ENCODE measurements at regions not wholly inside any gene's neighbourhood (a gene's known extent, or its start where the extent isn't known, plus 50 kb on each side); places are given as distances from the start of the nearest gene placed in this dataset.

DNA sequence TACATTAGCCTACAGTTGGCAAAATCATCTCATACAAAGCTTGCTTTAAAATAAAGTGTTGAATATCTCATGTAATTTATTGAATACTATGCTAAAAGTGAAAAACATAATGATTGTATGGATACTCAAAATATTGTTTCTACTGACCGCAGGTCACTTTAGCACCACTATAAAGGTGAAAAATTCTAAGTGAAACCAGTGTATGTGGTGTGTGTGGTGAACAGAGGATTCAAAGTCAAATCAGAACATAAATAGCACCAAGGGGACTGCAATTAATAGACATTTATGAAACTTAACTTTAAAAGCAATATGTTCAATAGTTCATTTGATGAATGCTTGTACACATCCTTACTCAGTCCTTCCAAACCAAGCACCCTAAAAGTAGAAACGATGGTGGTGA, 145.8 kb downstream of the AKAIN1 start:
- Histone ChIP-seq H3K36me3 (no peaks in the 10 kb centered on the region), H3K9me3 (no peaks in the 10 kb centered on the region), H3K4me1 (no peaks in the 10 kb centered on the region), H3K4me3 (no peak overlapping the region), H3K27me3 (peaks cover 0 to 3% (median 0%) of the 10 kb centered on the region in 4 donors), H3K27ac (no peak overlapping the region)
- TF ChIP-seq, protein P1, sequence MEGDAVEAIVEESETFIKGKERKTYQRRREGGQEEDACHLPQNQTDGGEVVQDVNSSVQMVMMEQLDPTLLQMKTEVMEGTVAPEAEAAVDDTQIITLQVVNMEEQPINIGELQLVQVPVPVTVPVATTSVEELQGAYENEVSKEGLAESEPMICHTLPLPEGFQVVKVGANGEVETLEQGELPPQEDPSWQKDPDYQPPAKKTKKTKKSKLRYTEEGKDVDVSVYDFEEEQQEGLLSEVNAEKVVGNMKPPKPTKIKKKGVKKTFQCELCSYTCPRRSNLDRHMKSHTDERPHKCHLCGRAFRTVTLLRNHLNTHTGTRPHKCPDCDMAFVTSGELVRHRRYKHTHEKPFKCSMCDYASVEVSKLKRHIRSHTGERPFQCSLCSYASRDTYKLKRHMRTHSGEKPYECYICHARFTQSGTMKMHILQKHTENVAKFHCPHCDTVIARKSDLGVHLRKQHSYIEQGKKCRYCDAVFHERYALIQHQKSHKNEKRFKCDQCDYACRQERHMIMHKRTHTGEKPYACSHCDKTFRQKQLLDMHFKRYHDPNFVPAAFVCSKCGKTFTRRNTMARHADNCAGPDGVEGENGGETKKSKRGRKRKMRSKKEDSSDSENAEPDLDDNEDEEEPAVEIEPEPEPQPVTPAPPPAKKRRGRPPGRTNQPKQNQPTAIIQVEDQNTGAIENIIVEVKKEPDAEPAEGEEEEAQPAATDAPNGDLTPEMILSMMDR (IDR thresholded peaks at IDR 0.05): no peak
- intact Hi-C loops (cut with DNase I): loop anchor here in 1 of 3 donors (10.0 kb wide), 1 partner anchor 946 kb away; no protein-coding TSS in a partner anchor
- WGBS, 2 donors: 52 to 64% methylated on average over 2 of the region's 2 CpGs
- no peak for FAIRE-seq
- ATAC-seq: no peak
- no peak for DNase-seq

DNA sequence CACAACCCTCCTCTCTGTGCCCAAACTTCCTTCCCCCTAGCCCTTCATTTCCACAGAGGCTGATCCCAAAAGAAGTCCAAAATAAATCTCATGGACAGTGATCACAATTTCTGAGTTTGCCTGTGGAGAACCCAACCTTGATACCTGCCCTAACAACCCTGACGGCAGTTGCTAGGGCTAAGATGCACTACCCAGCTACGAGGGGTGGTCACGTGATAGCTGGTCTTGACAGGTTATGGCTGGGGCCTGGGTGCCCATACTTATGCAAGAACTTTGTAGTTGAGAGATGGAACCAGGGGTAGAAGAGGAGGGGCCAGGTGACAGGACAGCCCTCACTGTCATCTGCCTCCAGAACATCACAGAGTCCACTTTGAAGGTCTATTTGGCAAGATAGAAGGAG, 147.9 kb downstream of the AKAIN1 start:
- H3K9me3 ChIP-seq: no peaks in the 10 kb centered on the region
- no peaks in the 10 kb centered on the region for H3K4me1 ChIP-seq
- TF ChIP-seq, protein P1 (IDR thresholded peaks at IDR 0.05): no peak
- no peak for FAIRE-seq
- H3K27ac ChIP-seq: no peak overlapping the region
- DNase-seq: no peak
- H3K27me3 ChIP-seq: peaks cover 0 to 3% (median 0%) of the 10 kb centered on the region in 4 donors
- intact Hi-C loops (cut with DNase I): no loop called here
- no peak for ATAC-seq
- no peak overlapping the region for H3K4me3 ChIP-seq
- WGBS, 2 donors: 62 to 78% methylated on average over 3 of the region's 3 CpGs
- H3K36me3 ChIP-seq: no peaks in the 10 kb centered on the region

DNA sequence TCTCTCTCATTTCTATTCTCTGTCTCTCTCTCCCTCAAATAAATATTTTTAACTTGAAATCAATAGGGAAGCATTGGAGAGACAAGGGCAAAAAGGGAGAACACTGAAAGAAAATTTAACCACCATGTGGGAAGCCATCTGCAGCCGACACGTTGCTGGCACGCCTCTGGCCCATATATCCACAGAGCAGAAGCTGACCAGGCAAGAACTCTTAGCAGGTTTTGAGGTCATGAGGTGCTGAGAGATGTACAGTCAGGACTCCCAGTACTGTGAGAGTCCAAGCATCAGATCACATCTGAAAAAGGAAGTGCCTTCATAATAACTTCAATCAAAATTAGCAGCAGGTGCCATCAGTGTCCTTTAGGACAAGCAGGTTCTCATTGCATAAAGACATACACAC, 156.6 kb downstream of the AKAIN1 start:
- intact Hi-C loops (cut with DNase I): no loop called here
- Histone ChIP-seq H3K36me3 (no peaks in the 10 kb centered on the region), H3K9me3 (no peaks in the 10 kb centered on the region), H3K4me1 (no peaks in the 10 kb centered on the region), H3K27me3 (peaks cover 0 to 4% (median 0%) of the 10 kb centered on the region in 4 donors), H3K4me3 (no peak overlapping the region), H3K27ac (no peak overlapping the region)
- no peak for DNase-seq
- no peak for ATAC-seq
- WGBS, 2 donors: 64 to 81% methylated on average over 3 of the region's 3 CpGs
- TF ChIP-seq, protein P1 (IDR thresholded peaks at IDR 0.05): no peak
- no peak for FAIRE-seq

DNA sequence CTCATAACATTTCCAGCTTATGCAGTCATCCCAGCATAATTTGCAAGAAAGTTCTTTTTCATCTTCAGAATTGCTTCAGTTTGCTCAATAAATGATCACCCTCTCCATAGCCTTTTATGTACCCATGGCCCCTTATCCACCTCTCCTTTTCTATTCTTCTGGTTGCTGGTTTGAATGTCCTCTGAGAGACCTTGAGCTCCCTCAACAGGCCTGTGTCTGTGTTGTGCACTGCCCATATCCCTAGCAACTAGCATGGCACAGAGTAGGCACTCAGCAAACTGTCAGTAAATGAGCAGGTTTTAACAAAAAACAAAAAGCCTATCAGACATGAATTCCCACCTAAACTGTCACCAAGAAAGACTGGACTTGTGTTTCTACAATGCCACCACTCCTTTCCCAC, 160.5 kb downstream of the AKAIN1 start:
- H3K27me3 ChIP-seq: peaks cover 0 to 4% (median 0%) of the 10 kb centered on the region in 4 donors
- H3K4me1 ChIP-seq: no peaks in the 10 kb centered on the region
- no peaks in the 10 kb centered on the region for H3K9me3 ChIP-seq
- no peak overlapping the region for H3K27ac ChIP-seq
- intact Hi-C loops (cut with DNase I): no loop called here
- TF ChIP-seq, protein P1 (IDR thresholded peaks at IDR 0.05): no peak
- H3K36me3 ChIP-seq: no peaks in the 10 kb centered on the region
- H3K4me3 ChIP-seq: no peak overlapping the region
- FAIRE-seq: no peak
- no peak for ATAC-seq
- DNase-seq: no peak

DNA sequence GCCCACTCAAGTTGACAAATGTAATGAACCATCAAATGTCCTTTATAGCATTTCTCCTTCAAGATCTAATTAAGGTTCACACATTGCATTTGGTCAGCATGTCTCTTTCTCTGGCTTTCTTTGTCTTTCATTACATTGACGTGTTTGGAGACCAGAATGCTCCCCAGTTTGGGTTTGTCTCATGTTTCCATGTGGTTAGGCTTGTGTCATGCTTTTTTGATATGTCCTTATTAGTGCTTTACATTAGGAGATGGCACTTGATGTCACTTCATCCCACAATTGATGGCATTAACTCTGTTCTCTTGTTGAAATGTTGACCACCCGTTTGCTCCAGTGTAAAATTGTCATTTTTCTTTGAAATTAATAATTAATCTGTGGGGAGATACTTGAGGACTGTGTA, 165.8 kb downstream of the AKAIN1 start:
- no peaks in the 10 kb centered on the region for H3K4me1 ChIP-seq
- H3K27ac ChIP-seq: no peak overlapping the region
- intact Hi-C loops (cut with DNase I): no loop called here
- TF ChIP-seq, protein P1 (IDR thresholded peaks at IDR 0.05): no peak
- ATAC-seq (no peak), DNase-seq (no peak), FAIRE-seq (no peak)
- no peaks in the 10 kb centered on the region for H3K9me3 ChIP-seq
- peaks cover 0 to 4% (median 0%) of the 10 kb centered on the region in 4 donors for H3K27me3 ChIP-seq
- no peak overlapping the region for H3K4me3 ChIP-seq
- no peaks in the 10 kb centered on the region for H3K36me3 ChIP-seq
- WGBS, 2 donors: 20 to 22% methylated on average over 2 of the region's 2 CpGs
